GM13977 (cell line): ENCODE measurements at regions not wholly inside any gene's neighbourhood (a gene's known extent, or its start where the extent isn't known, plus 50 kb on each side); places are given as distances from the start of the nearest gene placed in this dataset.
"Not testable (repeated sequence)": the region's sequence is repeated elsewhere in the genome, so short reads cannot be mapped to it uniquely, and the experiment has no call there.

Experiments used
- DNase-seq: peaks from one replicate; pipeline ENCODE4 v3.0.0; 2012; ENCODE audit warnings: low spot score
- in situ Hi-C: fragments of 300-500 bp; cut with MboI; formaldehyde crosslinking; loops from one replicate; pipeline ENCODE4 v1.12.0; 2022; ENCODE audit warnings: low sequenced_read_pairs, low pct_unique_long_range_greater_than_20kb, mixed read lengths, inconsistent platforms; ENCODE audit not compliant: unreplicated experiment
- TF ChIP-seq, protein P1 (sequence below): IDR thresholded peaks from 2 replicates; pipeline ENCODE4 v1.5.1; 2012; ENCODE audit warnings: mild to moderate bottlenecking, control low read depth; ENCODE audit not compliant: insufficient read depth; ENCODE audit errors: extremely low read depth, missing control alignments

DNA sequence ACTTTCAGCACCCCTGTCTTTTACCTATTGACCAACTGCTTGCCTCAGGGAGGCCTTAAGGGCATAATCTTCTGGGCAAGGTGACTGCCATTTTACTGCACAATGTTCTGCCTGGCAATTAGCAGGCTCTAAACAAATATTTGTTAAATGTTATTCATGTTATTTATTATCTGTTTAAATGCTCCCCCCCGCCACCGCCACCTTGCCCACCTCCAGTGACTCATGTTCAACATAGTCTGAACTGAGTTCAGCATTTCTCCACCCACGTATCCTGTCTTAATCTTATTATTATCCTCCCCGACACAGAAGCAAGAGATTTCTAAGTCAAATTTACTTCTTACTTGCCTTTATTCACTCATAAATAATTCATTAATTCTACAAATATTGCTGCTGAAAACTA lies 144.8 kb downstream of the LIG4 start:
- in situ Hi-C loops: no loop called here
- no peak for DNase-seq

DNA sequence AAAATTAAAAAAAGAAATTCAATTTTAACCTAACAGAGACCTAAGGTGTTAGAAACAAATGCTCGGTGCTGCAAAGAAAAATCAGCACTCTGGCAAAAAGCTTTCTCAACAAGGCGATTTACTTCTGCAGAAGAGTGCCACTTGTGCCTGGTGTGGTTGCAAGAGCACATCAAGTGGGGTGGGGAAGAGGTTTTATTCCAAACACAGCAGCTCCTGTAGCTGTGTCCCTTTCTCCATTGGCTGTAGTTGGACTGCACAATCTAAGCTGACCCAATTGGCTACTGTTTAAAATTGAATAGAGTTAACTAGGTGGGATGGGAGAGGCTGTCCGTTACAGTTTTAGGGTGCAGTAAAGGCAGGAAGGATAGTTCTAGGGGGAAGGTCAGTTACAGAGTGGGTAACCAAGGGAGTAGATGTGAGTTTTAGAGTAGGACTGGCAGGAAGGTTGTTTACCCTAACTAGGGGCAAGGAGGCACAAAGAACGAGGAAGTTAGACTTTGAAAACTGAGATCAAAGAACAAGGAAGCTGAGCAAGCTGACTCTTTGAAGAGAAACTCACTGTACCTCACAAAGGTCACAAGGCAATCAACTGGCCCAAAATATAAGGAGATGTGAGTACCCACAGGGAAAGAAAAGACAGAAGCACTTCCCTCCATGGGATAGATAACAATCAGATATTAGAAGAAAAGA lies 145.7 kb downstream of the LIG4 start:
- TF ChIP-seq, protein P1, sequence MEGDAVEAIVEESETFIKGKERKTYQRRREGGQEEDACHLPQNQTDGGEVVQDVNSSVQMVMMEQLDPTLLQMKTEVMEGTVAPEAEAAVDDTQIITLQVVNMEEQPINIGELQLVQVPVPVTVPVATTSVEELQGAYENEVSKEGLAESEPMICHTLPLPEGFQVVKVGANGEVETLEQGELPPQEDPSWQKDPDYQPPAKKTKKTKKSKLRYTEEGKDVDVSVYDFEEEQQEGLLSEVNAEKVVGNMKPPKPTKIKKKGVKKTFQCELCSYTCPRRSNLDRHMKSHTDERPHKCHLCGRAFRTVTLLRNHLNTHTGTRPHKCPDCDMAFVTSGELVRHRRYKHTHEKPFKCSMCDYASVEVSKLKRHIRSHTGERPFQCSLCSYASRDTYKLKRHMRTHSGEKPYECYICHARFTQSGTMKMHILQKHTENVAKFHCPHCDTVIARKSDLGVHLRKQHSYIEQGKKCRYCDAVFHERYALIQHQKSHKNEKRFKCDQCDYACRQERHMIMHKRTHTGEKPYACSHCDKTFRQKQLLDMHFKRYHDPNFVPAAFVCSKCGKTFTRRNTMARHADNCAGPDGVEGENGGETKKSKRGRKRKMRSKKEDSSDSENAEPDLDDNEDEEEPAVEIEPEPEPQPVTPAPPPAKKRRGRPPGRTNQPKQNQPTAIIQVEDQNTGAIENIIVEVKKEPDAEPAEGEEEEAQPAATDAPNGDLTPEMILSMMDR: no peak
- DNase-seq: no peak
- in situ Hi-C loops: no loop called here

More for the DNA sequence above, 144.8 kb downstream of the LIG4 start:
- TF ChIP-seq, protein P1: no peak

- DNase-seq, in situ Hi-C loops: not testable (repeated sequence)
These were observed 151.0 kb downstream of the LIG4 start for GRCh38 chr13:108064372-108064771.

DNA sequence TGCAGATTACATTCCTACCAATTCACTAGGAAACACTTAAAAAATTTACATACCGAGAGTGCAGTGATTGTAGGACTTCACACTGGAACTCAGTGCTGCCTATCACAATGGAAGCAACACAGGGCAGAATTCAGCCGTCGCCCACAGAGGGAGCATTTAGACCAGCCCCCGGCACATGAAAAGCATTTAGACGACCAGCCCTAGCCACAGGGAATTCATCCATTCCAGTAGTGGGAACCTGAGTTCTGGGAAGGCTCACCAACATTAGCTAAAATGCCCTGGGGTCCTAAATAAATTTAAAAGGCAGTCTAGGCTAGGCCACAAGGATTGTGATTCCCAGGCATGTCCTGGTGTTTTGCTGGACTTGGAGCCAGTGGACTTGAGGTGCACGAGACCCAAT lies 155.2 kb downstream of the LIG4 start:
- in situ Hi-C loops: no loop called here
- TF ChIP-seq, protein P1: no peak
- no peak for DNase-seq

DNA sequence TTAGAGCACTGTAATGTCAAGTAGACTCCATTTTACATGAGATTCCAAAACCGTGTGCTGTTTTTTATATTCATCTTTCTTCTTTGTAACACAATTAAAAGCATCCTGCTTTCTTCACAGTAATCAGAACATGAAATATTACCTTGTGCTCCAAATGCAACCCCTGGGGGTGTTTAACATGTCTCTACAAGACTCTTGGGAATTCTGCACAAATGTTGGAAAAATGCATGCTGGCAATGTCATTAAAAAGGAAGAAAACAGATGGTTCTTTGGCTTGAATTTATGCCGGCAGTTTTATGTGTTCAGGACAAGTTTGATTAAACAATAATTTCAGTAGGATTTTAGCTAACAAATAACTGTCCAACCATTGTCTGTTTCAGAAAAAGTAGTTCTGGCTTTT lies 159.1 kb downstream of the LIG4 start:
- in situ Hi-C loops: no loop called here
- no peak for DNase-seq
- TF ChIP-seq, protein P1: no peak

- no peak for DNase-seq
- in situ Hi-C loops: no loop called here
- TF ChIP-seq, protein P1: no peak
These were observed 166.1 kb downstream of the LIG4 start for GRCh38 chr13:108049211-108049610.

GRCh38 chr13:108044954-108045353 lies 170.4 kb downstream of the LIG4 start:
- DNase-seq: no peak
- in situ Hi-C loops: no loop called here
- TF ChIP-seq, protein P1: no peak

- in situ Hi-C loops, DNase-seq: not testable (repeated sequence)
These were observed 172.5 kb downstream of the LIG4 start for GRCh38 chr13:108042866-108043265.
